AG04449 (cell line): ENCODE measurements at regions not wholly inside any gene's neighbourhood (a gene's known extent, or its start where the extent isn't known, plus 50 kb on each side); places are given as distances from the start of the nearest gene placed in this dataset.
"Not testable (repeated sequence)": the region's sequence is repeated elsewhere in the genome, so short reads cannot be mapped to it uniquely, and the experiment has no call there.

Source experiments
- CTCF ChIA-PET: fragments of 350-600 bp; formaldehyde crosslinking; extraction: SDS; loops from one replicate; lab custom pipeline; 2021; ENCODE audit warnings: antibody characterized with exemption; lab: Yijun Ruan, JAX
- POLR2A ChIA-PET: fragments of 400-600, 350-600 bp; formaldehyde crosslinking; extraction: SDS; loops from one replicate; lab custom pipeline; 2020; ENCODE audit warnings: antibody characterized with exemption, inconsistent platforms; lab: Yijun Ruan, JAX
- DNase-seq: peaks from one replicate; pipeline ENCODE4 v3.0.0-alpha.2; 2010; ENCODE audit warnings: low read depth, low spot score
- H3K4me3 ChIP-seq: 2 replicates; pipeline ENCODE4 v1.5.1; 2011; ENCODE audit warnings: low read depth, mild to moderate bottlenecking, control low read depth, low read length
- TF ChIP-seq, protein P1 (sequence below): IDR thresholded peaks from one replicate; pipeline ENCODE4 v1.5.1; 2011; ENCODE audit warnings: mild to moderate bottlenecking, moderate library complexity, low read length, control low read depth, inconsistent platforms; ENCODE audit not compliant: insufficient read depth; ENCODE audit errors: missing control alignments

DNA sequence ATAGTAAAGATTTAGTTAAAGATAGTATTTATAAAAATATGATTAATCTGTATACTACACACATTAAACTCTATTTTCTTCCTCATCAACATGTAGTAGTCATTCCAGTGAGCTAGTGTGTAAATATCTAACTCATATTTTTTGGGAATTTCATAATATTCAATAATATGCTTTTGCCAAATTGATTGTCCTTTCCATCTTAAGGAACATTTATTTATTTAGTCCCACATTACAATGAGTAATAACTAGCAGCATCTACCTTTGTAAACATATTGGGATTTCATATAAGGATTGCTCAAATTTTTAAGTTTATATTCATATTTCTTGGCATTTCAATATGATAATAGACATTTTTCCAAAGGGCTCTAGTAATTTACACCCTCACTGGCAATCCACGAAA, 53.9 kb upstream of the GOLGA8B start:
- TF ChIP-seq, protein P1, sequence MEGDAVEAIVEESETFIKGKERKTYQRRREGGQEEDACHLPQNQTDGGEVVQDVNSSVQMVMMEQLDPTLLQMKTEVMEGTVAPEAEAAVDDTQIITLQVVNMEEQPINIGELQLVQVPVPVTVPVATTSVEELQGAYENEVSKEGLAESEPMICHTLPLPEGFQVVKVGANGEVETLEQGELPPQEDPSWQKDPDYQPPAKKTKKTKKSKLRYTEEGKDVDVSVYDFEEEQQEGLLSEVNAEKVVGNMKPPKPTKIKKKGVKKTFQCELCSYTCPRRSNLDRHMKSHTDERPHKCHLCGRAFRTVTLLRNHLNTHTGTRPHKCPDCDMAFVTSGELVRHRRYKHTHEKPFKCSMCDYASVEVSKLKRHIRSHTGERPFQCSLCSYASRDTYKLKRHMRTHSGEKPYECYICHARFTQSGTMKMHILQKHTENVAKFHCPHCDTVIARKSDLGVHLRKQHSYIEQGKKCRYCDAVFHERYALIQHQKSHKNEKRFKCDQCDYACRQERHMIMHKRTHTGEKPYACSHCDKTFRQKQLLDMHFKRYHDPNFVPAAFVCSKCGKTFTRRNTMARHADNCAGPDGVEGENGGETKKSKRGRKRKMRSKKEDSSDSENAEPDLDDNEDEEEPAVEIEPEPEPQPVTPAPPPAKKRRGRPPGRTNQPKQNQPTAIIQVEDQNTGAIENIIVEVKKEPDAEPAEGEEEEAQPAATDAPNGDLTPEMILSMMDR, result no peak
- H3K4me3 ChIP-seq, result no peak overlapping the region
- POLR2A ChIA-PET, result no interaction called here
- DNase-seq, result no peak
- CTCF ChIA-PET, result interaction anchor here (0.7 kb wide), 2 partner anchors 71 to 282 kb away, joined by 3 read pairs; no protein-coding TSS in a partner anchor

DNA sequence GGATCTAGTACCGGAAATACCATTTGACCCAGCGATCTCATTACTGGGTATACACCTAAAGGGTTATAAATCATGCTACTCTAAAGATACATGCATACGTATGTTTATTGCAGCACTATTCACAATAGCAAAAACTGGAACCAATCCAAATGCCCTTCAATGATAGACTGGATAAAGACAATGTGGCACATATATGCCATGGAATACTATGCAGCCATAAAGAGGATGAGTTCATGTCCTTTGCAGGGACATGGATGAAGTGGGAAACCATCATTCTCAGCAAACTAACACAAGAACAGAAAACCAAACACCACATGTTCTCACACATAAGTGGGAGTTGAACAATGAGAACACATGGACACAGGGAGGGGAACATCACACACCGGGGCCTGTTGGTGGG, 50.2 kb upstream of the GOLGA8B start:
- POLR2A ChIA-PET, DNase-seq, H3K4me3 ChIP-seq, CTCF ChIA-PET: not testable (repeated sequence)
